ENCODE measurements at regions not wholly inside any gene's neighbourhood (a gene's known extent, or its start where the extent isn't known, plus 50 kb on each side); places are given as distances from the start of the nearest gene placed in this dataset.

- Mint-ChIP-seq H3K27me3 (no peaks in the 10 kb centered on the region), H3K36me3 (no peaks in the 10 kb centered on the region), H3K9me3 (no peaks in the 10 kb centered on the region), H3K4me1 (no peaks in the 10 kb centered on the region), H3K4me3 (no peak overlapping the region), H3K27ac (no peak overlapping the region)
- DNase-seq = no peak
These were observed 451.3 kb downstream of the PLA2G4A start for GRCh38 chr1:187280031-187280430.

GRCh38 chr1:187281085-187281484, 452.3 kb downstream of the PLA2G4A start:
- peaks cover 2% of the 10 kb centered on the region for H3K9me3 Mint-ChIP-seq
- H3K27ac Mint-ChIP-seq = no peak overlapping the region
- no peaks in the 10 kb centered on the region for H3K4me1 Mint-ChIP-seq
- no peak for DNase-seq
- H3K4me3 Mint-ChIP-seq = no peak overlapping the region
- no peaks in the 10 kb centered on the region for H3K27me3 Mint-ChIP-seq
- no peaks in the 10 kb centered on the region for H3K36me3 Mint-ChIP-seq

DNA sequence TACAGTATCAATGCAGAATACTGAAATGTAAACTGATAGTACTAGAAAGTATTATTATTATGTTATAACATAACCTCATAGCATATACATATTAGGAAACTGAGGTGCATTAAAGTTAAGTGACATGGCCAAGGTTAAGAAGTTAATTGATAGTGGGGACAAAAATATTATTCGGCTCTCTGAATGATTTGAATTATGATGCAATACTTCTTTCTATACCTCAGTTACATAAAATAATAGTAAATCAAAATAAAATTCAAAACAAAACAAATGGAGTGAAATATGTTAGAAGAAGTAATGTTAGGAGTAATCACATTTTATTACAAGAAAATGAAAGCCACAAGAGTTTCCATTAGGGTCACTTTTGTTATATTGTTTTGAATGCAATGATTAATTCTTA, 455.2 kb downstream of the PLA2G4A start:
- Mint-ChIP-seq H3K36me3 (no peaks in the 10 kb centered on the region), H3K27me3 (no peaks in the 10 kb centered on the region), H3K4me1 (no peaks in the 10 kb centered on the region), H3K9me3 (peaks cover 4% of the 10 kb centered on the region), H3K4me3 (no peak overlapping the region), H3K27ac (no peak overlapping the region)
- no peak for DNase-seq

DNA sequence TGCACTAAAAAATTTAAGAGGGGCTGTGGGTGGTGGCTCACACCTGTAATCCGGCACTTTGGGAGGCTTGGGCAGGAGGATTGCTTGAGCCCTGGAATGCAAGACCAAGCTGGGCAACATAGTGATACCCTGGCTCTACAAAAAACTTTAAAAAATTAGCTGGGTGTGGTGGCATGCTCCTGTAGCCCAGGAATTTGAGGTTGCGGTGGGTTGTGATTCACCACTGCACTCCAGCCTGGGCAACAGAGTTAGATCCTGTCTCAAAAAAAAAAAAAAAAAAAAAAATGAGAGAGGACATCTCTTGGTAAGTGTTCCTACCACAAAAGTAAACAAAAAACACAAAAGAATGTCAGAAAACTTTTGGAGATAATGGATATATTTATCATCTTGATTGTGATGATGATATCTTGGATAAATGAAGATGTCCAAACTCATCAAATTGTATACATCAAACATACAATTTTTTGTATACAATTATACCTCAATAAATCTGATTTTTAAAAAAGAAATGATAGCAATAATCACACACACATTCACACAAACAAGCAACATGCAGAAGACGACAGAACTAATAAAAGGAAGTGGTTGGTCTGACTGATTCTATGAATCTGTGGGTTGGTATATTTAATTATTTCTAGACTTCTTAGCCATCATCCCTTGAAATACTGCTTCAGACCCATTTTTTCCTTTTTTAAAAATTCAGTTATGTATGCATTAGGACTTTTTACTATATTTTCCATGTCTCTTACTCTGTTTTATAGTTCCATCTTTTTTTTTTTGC, 465.9 kb downstream of the PLA2G4A start:
- no peak for DNase-seq
- no peak overlapping the region for H3K27ac Mint-ChIP-seq
- no peak overlapping the region for H3K4me3 Mint-ChIP-seq
- H3K36me3 Mint-ChIP-seq = no peaks in the 10 kb centered on the region
- peaks cover 3% of the 10 kb centered on the region for H3K9me3 Mint-ChIP-seq
- H3K4me1 Mint-ChIP-seq = no peaks in the 10 kb centered on the region
- H3K27me3 Mint-ChIP-seq = no peaks in the 10 kb centered on the region

- H3K4me1 Mint-ChIP-seq = no peaks in the 10 kb centered on the region
- no peaks in the 10 kb centered on the region for H3K27me3 Mint-ChIP-seq
- no peak overlapping the region for H3K4me3 Mint-ChIP-seq
- peaks cover 2% of the 10 kb centered on the region for H3K9me3 Mint-ChIP-seq
- H3K36me3 Mint-ChIP-seq = no peaks in the 10 kb centered on the region
- H3K27ac Mint-ChIP-seq = no peak overlapping the region
- no peak for DNase-seq
These were observed 471.3 kb downstream of the PLA2G4A start for GRCh38 chr1:187300081-187300480.

GRCh38 chr1:187306710-187307415, 478.1 kb downstream of the PLA2G4A start:
- Mint-ChIP-seq H3K4me1 (no peaks in the 10 kb centered on the region), H3K36me3 (peaks cover 2% of the 10 kb centered on the region), H3K27me3 (no peaks in the 10 kb centered on the region), H3K9me3 (peaks cover 2% of the 10 kb centered on the region), H3K4me3 (no peak overlapping the region), H3K27ac (no peak overlapping the region)
- no peak for DNase-seq

GRCh38 chr1:187310038-187310631, 481.4 kb downstream of the PLA2G4A start:
- Mint-ChIP-seq H3K27ac (no peak overlapping the region), H3K4me3 (no peak overlapping the region), H3K36me3 (peaks cover 2% of the 10 kb centered on the region), H3K4me1 (no peaks in the 10 kb centered on the region), H3K27me3 (no peaks in the 10 kb centered on the region), H3K9me3 (no peaks in the 10 kb centered on the region)
- DNase-seq = no peak

DNA sequence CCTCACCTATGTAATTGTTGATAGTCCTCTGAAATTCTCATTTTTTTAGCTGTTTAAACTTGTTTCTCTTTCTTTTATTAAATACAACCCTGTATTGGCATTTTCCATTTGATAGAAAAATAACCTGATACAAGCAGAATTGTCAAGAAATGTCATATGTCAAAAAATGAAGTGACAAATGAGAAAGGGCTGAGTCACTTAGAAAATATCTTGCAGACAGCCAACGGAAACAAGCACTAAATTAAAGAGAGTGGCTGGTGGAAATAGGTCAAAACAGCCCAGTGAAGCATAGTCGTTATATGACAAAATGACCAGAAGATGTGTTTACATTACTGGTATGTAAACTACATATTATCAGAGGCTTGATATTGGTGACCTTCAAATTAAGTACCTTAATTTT, 484.4 kb downstream of the PLA2G4A start:
- Mint-ChIP-seq H3K36me3 (no peaks in the 10 kb centered on the region), H3K27me3 (no peaks in the 10 kb centered on the region), H3K4me3 (no peak overlapping the region), H3K27ac (no peak overlapping the region), H3K9me3 (no peaks in the 10 kb centered on the region), H3K4me1 (no peaks in the 10 kb centered on the region)
- DNase-seq = no peak

DNA sequence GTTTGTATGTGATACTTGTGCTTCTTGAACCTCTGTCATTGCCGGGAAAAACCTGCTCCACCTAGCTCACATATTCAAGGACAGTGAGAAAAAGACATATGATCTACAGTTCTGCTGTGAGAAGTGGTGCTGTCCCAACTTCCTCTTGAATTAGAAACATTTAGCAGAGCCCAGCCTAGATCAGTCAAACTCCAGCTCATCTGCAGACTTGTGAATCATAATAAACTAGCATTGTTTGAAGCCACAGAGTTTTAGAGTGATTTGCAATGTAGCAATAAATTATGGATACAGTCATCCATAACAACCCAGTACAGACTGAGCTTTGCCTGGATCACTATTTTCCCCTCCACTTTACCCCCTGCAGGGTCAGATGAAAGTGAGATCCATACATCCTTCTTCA, 497.8 kb downstream of the PLA2G4A start:
- Mint-ChIP-seq H3K4me1 (no peaks in the 10 kb centered on the region), H3K27me3 (no peaks in the 10 kb centered on the region), H3K36me3 (no peaks in the 10 kb centered on the region), H3K27ac (no peak overlapping the region), H3K4me3 (no peak overlapping the region), H3K9me3 (peaks cover 6% of the 10 kb centered on the region)
- no peak for DNase-seq

DNA sequence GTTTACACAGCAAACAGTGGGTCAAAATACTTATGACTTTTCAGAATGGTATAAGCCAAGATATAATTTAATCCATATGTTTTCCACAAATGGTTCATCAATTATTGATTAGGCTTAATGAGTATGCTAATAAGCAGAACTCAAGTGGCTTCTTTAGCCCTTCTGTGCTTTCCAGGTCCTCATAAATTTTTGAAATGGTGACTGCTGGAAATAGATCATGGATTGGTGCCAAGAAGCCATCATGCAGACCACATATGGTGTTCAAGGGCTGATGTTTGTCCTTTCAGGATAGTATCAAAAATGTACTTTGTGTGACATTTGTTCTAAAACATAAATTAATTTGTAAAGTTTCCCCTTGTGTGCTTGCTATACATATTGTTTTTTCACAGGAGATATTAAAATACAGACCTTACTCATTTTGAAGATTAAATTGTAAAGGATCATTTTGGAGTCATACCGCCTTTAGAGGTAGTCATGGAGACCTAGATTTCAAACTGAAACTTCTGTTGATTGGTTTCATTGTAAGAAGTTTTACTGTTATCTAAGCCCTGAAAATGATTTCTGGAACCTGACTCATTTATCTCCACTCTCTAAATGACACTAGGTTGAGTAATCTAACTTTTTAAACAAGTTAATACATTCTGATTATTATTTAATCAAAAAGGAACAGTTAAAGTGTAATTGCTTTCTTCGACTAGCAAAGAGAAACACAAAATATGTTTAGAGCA, 507.9 kb downstream of the PLA2G4A start:
- H3K27me3 Mint-ChIP-seq = no peaks in the 10 kb centered on the region
- no peaks in the 10 kb centered on the region for H3K36me3 Mint-ChIP-seq
- H3K9me3 Mint-ChIP-seq = peaks cover 6% of the 10 kb centered on the region
- no peak overlapping the region for H3K4me3 Mint-ChIP-seq
- H3K27ac Mint-ChIP-seq = no peak overlapping the region
- no peaks in the 10 kb centered on the region for H3K4me1 Mint-ChIP-seq
- no peak for DNase-seq

DNA sequence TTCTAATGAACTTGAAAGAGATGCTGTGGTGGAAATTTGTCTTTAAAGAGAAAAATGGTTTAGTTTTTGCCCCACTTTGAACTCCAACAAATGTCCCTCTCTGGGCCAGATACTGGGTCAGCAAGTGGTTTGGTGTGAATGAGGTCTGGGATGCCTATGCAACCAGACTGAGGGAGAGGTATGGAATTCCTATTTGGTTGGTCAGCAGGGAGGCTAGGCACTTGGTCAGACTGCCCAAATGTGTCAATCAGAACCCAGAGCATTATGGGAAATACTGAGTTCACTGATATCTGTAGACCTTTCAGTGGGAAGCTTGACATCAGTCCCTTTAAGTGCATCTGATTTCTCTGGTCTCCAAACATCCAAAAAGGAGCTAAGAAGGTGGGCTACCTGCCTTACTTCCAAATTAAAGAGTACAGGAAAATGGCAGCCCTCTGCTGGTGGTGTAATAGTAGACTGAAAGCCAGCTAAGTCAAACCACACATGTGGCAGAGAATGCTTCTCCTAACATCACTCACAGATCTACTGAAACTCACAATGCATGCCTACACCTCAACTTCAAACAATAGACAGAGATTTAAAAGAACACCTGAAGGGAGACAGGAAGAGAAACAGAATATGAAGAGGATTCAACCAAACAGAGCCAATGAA, 510.1 kb downstream of the PLA2G4A start:
- Mint-ChIP-seq H3K36me3 (no peaks in the 10 kb centered on the region), H3K27ac (no peak overlapping the region), H3K4me3 (no peak overlapping the region), H3K27me3 (no peaks in the 10 kb centered on the region), H3K4me1 (no peaks in the 10 kb centered on the region), H3K9me3 (peaks cover 4% of the 10 kb centered on the region)
- no peak for DNase-seq

DNA sequence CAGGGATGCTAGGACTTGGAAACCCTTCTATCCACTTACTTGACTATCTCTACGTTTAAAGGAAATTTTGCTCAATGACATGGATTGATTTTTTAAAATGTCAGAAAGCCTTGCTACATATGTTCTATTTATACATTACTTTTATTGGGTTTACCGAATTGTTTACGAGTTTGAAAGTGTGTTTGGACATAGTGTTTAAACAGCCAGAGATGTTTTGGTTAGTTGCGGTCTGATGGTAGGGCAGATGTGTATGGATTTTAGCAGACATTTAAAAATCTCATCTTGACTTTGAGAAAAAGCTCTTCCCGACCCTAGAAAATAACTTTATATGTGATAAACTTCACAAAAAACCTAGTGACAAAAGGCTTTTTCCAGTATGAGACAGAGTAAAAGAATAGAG, 513.7 kb downstream of the PLA2G4A start:
- H3K27me3 Mint-ChIP-seq = no peaks in the 10 kb centered on the region
- no peak overlapping the region for H3K4me3 Mint-ChIP-seq
- no peaks in the 10 kb centered on the region for H3K36me3 Mint-ChIP-seq
- no peak overlapping the region for H3K27ac Mint-ChIP-seq
- DNase-seq = no peak
- no peaks in the 10 kb centered on the region for H3K4me1 Mint-ChIP-seq
- peaks cover 3% of the 10 kb centered on the region for H3K9me3 Mint-ChIP-seq

- H3K9me3 Mint-ChIP-seq = peaks cover 1% of the 10 kb centered on the region
- no peaks in the 10 kb centered on the region for H3K4me1 Mint-ChIP-seq
- no peak for DNase-seq
- H3K36me3 Mint-ChIP-seq = no peaks in the 10 kb centered on the region
- no peak overlapping the region for H3K27ac Mint-ChIP-seq
- H3K27me3 Mint-ChIP-seq = no peaks in the 10 kb centered on the region
- H3K4me3 Mint-ChIP-seq = no peak overlapping the region
These were observed 545.3 kb downstream of the PLA2G4A start for GRCh38 chr1:187374082-187374481.

- Mint-ChIP-seq H3K9me3 (peaks cover 1% of the 10 kb centered on the region), H3K4me3 (no peak overlapping the region), H3K27me3 (no peaks in the 10 kb centered on the region), H3K36me3 (no peaks in the 10 kb centered on the region), H3K4me1 (no peaks in the 10 kb centered on the region), H3K27ac (no peak overlapping the region)
- no peak for DNase-seq
These were observed 546.0 kb downstream of the PLA2G4A start for GRCh38 chr1:187374742-187375141.

GRCh38 chr1:187383366-187383765, 554.6 kb downstream of the PLA2G4A start:
- no peak for DNase-seq
- Mint-ChIP-seq H3K9me3 (no peaks in the 10 kb centered on the region), H3K27me3 (no peaks in the 10 kb centered on the region), H3K27ac (no peak overlapping the region), H3K4me3 (no peak overlapping the region), H3K36me3 (no peaks in the 10 kb centered on the region), H3K4me1 (no peaks in the 10 kb centered on the region)

Data from activated naive CD8-positive, alpha-beta T cell treated with anti-CD3 and anti-CD28 coated beads for 36 hours (primary cell).